HG02610 (cell line): ENCODE measurements at regions not wholly inside any gene's neighbourhood (a gene's known extent, or its start where the extent isn't known, plus 50 kb on each side); places are given as distances from the start of the nearest gene placed in this dataset.
"Not testable (repeated sequence)": the region's sequence is repeated elsewhere in the genome, so short reads cannot be mapped to it uniquely, and the experiment has no call there.

ENCODE experiments used
- ATAC-seq: cut with Tn5 transposase; IDR thresholded peaks from one replicate; pipeline ENCODE4 v1.9.1; 2021; ENCODE audit warnings: mild to moderate bottlenecking, moderate library complexity; ENCODE audit not compliant: unreplicated experiment

DNA sequence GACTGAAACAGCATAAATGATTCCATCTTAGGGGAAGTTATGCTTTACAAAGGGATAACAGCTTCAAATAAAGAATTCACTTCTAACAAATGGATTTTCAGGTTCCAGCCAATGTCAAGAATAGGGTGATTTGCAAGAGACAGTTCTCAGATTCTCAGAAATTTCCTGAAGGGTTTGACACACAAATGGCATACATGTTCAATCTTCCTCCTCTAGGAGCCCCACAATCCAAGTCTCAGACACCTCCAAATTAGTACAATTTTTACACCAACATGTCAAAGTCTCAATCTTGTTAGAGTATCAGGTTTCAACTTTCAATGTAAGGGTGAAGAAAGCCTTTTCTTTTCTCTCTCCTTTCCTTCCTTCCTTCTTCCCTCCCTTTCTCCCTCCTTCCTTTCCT is 996.6 kb downstream of the TLE1 start:
- no peak for ATAC-seq

- no peak for ATAC-seq
These were observed 998.1 kb downstream of the TLE1 start for GRCh38 chr9:80691229-80691628.

DNA sequence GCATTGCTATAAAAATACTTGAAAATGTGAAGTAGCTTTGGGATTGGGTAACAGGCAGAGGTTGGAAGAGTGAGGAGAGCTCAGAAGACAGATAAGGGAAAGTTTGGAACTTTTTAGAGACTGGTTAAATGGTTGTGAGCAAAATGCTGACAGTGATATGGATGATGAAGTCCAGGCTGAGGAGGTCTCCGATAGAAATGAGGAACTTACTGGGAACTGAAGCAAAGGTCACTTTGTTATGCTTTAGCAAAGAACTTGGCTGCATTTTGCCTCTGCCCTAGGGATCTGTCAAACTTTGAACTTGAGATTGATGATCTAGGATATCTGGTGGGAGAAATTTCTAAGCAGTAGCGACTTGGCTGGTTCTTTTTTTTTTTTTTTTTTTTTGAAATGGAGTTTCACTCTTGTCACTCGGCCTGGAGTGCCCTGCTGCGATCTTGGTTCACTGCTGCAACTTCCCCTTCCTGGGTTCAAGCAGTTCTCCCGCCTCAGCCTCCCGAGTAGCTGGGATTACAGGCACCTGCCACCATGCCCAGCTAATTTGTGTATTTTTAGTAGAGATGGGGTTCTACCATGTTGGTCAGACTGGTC is 998.9 kb downstream of the TLE1 start:
- no peak for ATAC-seq

DNA sequence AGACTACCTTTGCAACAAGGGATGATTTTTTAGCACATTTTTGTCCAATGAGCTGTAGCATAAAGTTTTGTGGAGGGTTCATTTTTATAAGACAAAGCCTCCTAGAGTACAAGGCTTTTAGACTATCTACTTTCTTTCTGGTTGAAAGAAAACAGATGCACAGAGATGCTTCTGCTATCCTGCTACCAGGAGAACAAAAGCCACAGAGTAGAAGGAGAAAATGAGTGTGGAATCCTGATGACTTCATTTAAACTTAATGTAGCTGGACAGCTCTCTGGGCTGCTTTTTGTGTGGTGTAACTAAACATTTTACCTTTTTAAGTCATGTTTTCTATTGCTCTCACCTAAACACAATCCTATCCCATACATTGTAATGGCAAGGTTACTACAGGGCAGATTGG is 1009.4 kb downstream of the TLE1 start:
- no peak for ATAC-seq

DNA sequence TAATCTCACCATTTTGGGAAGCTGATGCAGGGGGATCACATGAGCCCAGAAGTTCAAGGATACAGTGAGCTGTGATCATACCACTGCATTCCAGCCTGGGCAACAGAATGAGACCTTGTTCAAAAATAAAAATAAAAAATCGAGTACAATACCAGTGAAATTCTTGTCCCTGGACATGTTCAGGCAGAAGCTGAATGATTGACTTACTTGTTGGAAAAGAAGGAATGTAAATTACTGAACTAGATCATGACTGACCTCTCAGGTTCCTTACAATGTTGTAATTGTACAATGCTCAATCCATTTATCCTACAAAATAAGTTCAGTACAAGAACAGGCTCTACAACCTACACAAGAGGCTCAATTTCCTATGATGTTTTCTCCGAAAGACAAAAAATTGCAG is 1010.4 kb downstream of the TLE1 start:
- ATAC-seq, result no peak

- no peak for ATAC-seq
These were observed 1015.9 kb downstream of the TLE1 start for GRCh38 chr9:80673496-80673895.

- ATAC-seq, result no peak
These were observed 1023.9 kb downstream of the TLE1 start for GRCh38 chr9:80665479-80665878.

DNA sequence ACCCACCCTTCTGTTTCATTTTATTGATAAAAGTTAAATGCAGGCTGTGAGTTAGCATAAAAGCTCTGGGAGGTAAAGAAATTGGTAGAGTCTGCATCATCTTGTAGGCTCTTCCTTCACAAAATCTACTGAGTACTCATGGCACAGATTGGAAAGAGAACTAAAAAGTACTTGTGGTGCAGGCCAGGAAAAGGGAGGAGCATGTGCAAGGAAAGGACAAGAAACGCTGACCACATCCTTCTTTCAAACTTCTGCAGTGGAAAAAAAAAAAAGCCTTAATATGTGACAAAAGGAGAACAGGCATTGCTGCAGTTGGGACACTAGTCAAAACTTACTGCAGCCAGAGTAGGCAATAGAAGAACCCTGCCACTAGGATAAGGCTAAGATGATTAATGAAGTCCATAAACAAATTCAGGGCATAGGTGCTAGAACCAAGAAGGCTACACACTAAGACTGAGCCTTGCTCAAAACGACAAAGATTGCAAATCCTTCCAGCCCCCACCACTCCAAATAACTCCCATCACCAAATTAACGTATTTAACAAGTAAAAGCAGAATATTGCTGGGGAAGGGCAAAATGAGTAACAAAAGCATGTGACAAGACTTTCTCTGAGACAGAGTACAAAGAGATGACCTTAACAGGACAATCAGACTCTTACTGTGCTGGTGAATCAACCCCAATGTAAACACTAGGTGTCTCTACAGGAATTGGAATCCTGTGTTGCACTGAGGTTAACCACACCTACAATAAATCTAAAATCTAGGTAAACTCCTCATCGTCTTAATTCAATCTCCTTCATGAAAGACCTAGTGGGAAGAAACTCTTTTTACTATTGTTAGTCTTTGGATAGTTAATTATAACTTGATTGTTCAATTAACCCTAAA is 1024.8 kb downstream of the TLE1 start:
- ATAC-seq, result no peak

- ATAC-seq, result not testable (repeated sequence)
These were observed 1029.6 kb downstream of the TLE1 start for GRCh38 chr9:80659751-80660150.

DNA sequence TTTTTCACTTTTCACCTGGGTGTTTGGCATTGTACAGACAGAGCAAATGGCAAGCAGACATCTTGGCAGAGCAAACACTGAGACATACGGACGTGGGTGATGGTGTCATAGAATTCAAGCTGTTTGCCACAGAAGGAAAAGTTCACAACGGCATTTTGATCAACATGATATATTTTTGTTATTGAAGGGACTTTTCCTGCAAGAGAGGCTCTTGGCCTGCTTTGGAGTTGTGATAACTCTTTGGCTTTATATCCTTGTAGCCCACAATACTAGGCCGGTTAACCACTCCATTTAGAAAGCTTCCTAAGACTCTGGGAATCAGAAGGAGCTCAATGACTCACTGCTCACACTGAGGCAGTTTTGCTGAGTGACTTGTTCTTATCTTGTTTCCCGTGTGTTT is 1038.3 kb downstream of the TLE1 start:
- ATAC-seq, result no peak

- ATAC-seq, result no peak
These were observed 1039.9 kb downstream of the TLE1 start for GRCh38 chr9:80649496-80649895.

GRCh38 chr9:80649001-80649420 is 1040.3 kb downstream of the TLE1 start:
- ATAC-seq, result no peak

GRCh38 chr9:80648336-80648735 is 1041.0 kb downstream of the TLE1 start:
- no peak for ATAC-seq

GRCh38 chr9:80646211-80646610 is 1043.1 kb downstream of the TLE1 start:
- no peak for ATAC-seq

DNA sequence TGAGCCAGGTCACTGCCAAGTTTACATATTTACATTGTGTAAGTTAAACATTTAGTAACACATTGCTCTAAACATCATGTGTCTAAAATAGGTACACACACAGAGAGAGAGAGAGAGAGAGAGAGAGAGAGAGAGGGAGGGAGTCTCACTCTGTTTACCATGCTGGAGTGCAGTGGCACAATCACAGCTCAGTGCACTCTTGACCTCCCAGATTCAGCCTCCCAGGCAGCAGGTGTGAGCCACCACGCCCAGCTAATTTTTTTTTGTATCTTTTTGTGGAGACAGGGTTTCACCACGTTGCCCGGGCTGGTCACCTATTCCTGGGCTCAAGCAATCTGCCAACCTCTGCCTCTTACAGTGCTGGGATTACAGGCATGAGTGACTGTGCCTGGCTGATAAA is 1045.3 kb downstream of the TLE1 start:
- no peak for ATAC-seq

GRCh38 chr9:80635065-80635464 is 1054.3 kb downstream of the TLE1 start:
- no peak for ATAC-seq

DNA sequence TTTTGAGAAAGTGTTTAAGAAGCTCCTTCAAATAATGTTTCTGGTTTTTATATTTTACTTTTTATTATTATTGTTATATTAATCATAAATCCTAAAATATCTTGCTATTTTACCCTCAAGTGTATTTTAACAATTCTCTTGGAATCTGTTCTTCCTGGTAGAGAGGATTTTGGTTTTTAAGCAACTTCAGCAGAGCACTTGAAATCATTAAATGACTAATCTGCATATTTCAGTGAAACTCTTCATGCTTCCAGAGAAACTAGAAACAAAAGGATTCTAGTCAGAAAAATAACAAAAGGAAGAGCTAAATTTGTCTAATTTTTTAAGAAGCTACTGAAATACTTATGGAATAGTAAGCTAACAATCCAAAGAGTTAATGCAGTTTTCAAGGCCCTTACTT is 1057.3 kb downstream of the TLE1 start:
- no peak for ATAC-seq

GRCh38 chr9:80622508-80622907 is 1050.7 kb downstream of the TLE4 start:
- ATAC-seq, result no peak

- no peak for ATAC-seq
These were observed 1047.6 kb downstream of the TLE4 start for GRCh38 chr9:80619356-80619755.

- ATAC-seq, result no peak
These were observed 1044.2 kb downstream of the TLE4 start for GRCh38 chr9:80615964-80616363.

DNA sequence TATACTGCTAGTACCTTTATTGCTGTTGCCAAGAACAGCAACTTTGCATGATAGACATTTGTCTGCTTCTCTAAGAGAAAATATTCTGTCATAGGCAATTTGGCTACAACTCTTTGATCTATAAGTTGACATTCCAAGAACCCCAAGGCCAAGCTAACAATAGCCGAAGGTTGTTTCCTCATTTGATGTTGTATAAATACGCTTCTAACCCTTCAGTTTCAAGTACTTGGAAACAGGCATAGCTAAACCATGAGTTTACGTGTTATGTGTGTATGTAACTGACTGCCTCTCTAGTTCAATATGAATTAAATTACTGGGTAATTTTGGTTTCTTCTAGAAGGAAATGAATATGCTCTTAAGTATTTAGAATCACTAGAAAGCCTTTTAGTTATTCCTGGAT is 1034.0 kb downstream of the TLE4 start:
- no peak for ATAC-seq

- no peak for ATAC-seq
These were observed 1033.4 kb downstream of the TLE4 start for GRCh38 chr9:80605129-80605528.

DNA sequence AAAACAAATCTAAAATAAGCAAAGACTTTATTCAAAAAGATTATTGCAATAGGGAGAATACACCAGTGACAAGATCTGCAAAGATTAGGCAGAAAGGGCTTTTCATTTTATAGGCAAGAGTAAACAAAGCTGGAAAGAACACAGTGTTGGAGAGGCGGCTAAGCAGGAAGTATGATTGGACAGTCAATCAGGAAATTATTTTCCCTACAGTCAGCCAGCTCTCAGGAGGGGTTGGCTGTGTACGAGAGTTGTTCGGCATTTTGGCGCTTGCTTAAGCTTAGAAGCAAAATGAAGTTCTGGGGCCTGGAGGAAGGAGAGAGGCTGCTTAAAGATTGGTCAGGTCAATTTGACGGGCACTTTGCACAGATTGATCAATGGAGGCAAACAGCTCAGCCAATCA is 1030.5 kb downstream of the TLE4 start:
- ATAC-seq, result no peak
